Activated naive CD4-positive, alpha-beta T cell treated with anti-CD3 and anti-CD28 coated beads, Interleukin-2, amount 10 ng/mL, durations not matched to agents 7 days and 5 days (primary cell): ENCODE measurements at regions not wholly inside any gene's neighbourhood (a gene's known extent, or its start where the extent isn't known, plus 50 kb on each side); places are given as distances from the start of the nearest gene placed in this dataset.

Experiments
- CTCF ChIA-PET: fragments of 350-600 bp; sonication (Branson Sonifier 250); formaldehyde crosslinking; loops from one replicate; lab custom pipeline; 2021; ENCODE audit warnings: antibody characterized with exemption; lab: Charles Lee
- DNase-seq: peaks from one replicate; pipeline ENCODE4 v3.0.0-alpha.2; 2020
- H3K27ac Mint-ChIP-seq: one replicate; pipeline ENCODE4 v1.8.0; 2021; ENCODE audit warnings: mild to moderate bottlenecking, moderate library complexity, mixed read lengths
- H3K27me3 Mint-ChIP-seq: one replicate; pipeline ENCODE4 v1.8.0; 2021; ENCODE audit warnings: mild to moderate bottlenecking, mixed read lengths
- H3K36me3 Mint-ChIP-seq: one replicate; pipeline ENCODE4 v1.8.0; 2021; ENCODE audit warnings: mixed read lengths
- H3K4me1 Mint-ChIP-seq: one replicate; pipeline ENCODE4 v1.8.0; 2021; ENCODE audit warnings: mixed read lengths
- H3K4me3 Mint-ChIP-seq: one replicate; pipeline ENCODE4 v1.8.0; 2021; ENCODE audit warnings: mild to moderate bottlenecking, moderate library complexity, mixed read lengths
- H3K9me3 Mint-ChIP-seq: one replicate; pipeline ENCODE4 v1.8.0; 2021; ENCODE audit warnings: mixed read lengths

DNA sequence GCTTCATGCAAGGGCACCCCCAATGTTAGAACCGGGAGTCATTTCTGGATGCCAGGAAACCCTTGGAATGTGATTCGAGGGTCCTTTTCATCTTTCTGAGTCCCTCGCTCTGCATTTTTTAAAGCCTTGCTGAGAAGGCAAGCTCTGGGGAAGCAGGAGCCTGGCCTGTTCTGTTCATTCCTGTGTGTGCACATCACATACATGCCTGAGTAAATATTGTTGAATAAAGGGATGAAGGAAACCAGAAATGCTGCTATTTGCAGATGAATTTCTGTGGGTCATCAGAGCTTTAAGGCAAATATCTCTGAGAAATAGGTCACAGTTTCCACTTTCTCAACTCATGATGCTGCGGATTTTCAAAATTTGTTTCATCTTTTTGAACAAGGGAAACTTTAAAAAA, 170.1 kb downstream of the PAH start:
- no peaks in the 10 kb centered on the region for H3K27me3 Mint-ChIP-seq
- no peaks in the 10 kb centered on the region for H3K4me1 Mint-ChIP-seq
- H3K27ac Mint-ChIP-seq: no peak overlapping the region
- no peak for DNase-seq
- H3K36me3 Mint-ChIP-seq: no peaks in the 10 kb centered on the region
- CTCF ChIA-PET: no interaction called here
- H3K4me3 Mint-ChIP-seq: no peak overlapping the region
- H3K9me3 Mint-ChIP-seq: peaks cover 1% of the 10 kb centered on the region

GRCh38 chr12:102745971-102746600, 171.0 kb downstream of the PAH start:
- H3K4me1 Mint-ChIP-seq: no peaks in the 10 kb centered on the region
- CTCF ChIA-PET: interaction anchor here (1.0 kb wide), 1 partner anchor 577 kb away, joined by 3 read pairs; no protein-coding TSS in a partner anchor
- H3K36me3 Mint-ChIP-seq: no peaks in the 10 kb centered on the region
- H3K4me3 Mint-ChIP-seq: no peak overlapping the region
- no peak for DNase-seq
- no peak overlapping the region for H3K27ac Mint-ChIP-seq
- H3K9me3 Mint-ChIP-seq: peaks cover 1% of the 10 kb centered on the region
- no peaks in the 10 kb centered on the region for H3K27me3 Mint-ChIP-seq

GRCh38 chr12:102741196-102741595, 175.8 kb downstream of the PAH start:
- Mint-ChIP-seq H3K36me3 (no peaks in the 10 kb centered on the region), H3K4me3 (no peak overlapping the region), H3K27ac (no peak overlapping the region), H3K27me3 (no peaks in the 10 kb centered on the region), H3K4me1 (no peaks in the 10 kb centered on the region), H3K9me3 (peaks cover 3% of the 10 kb centered on the region)
- CTCF ChIA-PET: interaction anchor here (0.6 to 2.6 kb wide), 4 partner anchors 9 to 802 kb away, joined by 3 to 14 read pairs (median 6); no protein-coding TSS in a partner anchor
- DNase-seq: no peak

GRCh38 chr12:102740141-102740955, 176.7 kb downstream of the PAH start:
- Mint-ChIP-seq H3K27me3 (no peaks in the 10 kb centered on the region), H3K36me3 (no peaks in the 10 kb centered on the region), H3K9me3 (peaks cover 3% of the 10 kb centered on the region), H3K4me1 (no peaks in the 10 kb centered on the region), H3K4me3 (no peak overlapping the region), H3K27ac (no peak overlapping the region)
- CTCF ChIA-PET: interaction anchor here (0.9 to 2.6 kb wide), 8 partner anchors 14 to 804 kb away, joined by 3 to 14 read pairs (median 4); no protein-coding TSS in a partner anchor
- no peak for DNase-seq

- no peaks in the 10 kb centered on the region for H3K4me1 Mint-ChIP-seq
- CTCF ChIA-PET: no interaction called here
- H3K27me3 Mint-ChIP-seq: no peaks in the 10 kb centered on the region
- no peaks in the 10 kb centered on the region for H3K36me3 Mint-ChIP-seq
- no peak for DNase-seq
- H3K4me3 Mint-ChIP-seq: no peak overlapping the region
- H3K27ac Mint-ChIP-seq: no peak overlapping the region
- peaks cover 3% of the 10 kb centered on the region for H3K9me3 Mint-ChIP-seq
These were observed 180.7 kb downstream of the PAH start for GRCh38 chr12:102736328-102736727.

DNA sequence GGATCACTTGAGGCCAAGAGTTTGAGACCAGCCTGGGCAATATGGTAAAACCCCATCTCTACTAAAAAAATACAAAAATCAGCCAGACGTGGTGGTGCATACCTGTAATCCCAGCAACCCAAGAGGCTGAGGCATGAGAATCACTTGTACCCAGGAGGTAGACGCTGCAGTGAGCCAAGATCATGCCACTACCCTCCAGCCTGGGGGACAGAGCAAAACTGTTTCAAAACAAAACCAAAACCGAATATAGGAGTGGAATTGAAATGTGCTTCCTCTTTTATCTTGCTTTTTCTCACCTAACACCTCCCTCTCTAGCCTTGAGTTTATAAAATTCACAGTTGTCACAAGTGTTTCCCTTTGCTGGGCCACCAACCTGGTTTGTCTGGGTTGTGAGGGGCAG, 181.9 kb downstream of the PAH start:
- Mint-ChIP-seq H3K27me3 (no peaks in the 10 kb centered on the region), H3K4me3 (no peak overlapping the region), H3K36me3 (no peaks in the 10 kb centered on the region), H3K9me3 (peaks cover 3% of the 10 kb centered on the region), H3K4me1 (no peaks in the 10 kb centered on the region), H3K27ac (no peak overlapping the region)
- CTCF ChIA-PET: no interaction called here
- DNase-seq: no peak

GRCh38 chr12:102730996-102731395, 186.0 kb downstream of the PAH start:
- H3K27me3 Mint-ChIP-seq: no peaks in the 10 kb centered on the region
- CTCF ChIA-PET: interaction anchor here (0.9 kb wide), 1 partner anchor 10 kb away, joined by 4 read pairs; no protein-coding TSS in a partner anchor
- no peaks in the 10 kb centered on the region for H3K4me1 Mint-ChIP-seq
- no peak for DNase-seq
- H3K9me3 Mint-ChIP-seq: no peaks in the 10 kb centered on the region
- no peak overlapping the region for H3K4me3 Mint-ChIP-seq
- H3K36me3 Mint-ChIP-seq: no peaks in the 10 kb centered on the region
- H3K27ac Mint-ChIP-seq: no peak overlapping the region

GRCh38 chr12:102728506-102729242, 188.4 kb downstream of the PAH start:
- H3K36me3 Mint-ChIP-seq: no peaks in the 10 kb centered on the region
- H3K4me1 Mint-ChIP-seq: no peaks in the 10 kb centered on the region
- no peaks in the 10 kb centered on the region for H3K27me3 Mint-ChIP-seq
- DNase-seq: no peak
- no peaks in the 10 kb centered on the region for H3K9me3 Mint-ChIP-seq
- CTCF ChIA-PET: no interaction called here
- H3K27ac Mint-ChIP-seq: no peak overlapping the region
- no peak overlapping the region for H3K4me3 Mint-ChIP-seq

GRCh38 chr12:102726686-102727085, 190.4 kb downstream of the PAH start:
- CTCF ChIA-PET: no interaction called here
- Mint-ChIP-seq H3K27me3 (no peaks in the 10 kb centered on the region), H3K36me3 (no peaks in the 10 kb centered on the region), H3K4me1 (no peaks in the 10 kb centered on the region), H3K9me3 (no peaks in the 10 kb centered on the region), H3K4me3 (no peak overlapping the region), H3K27ac (no peak overlapping the region)
- DNase-seq: no peak

- Mint-ChIP-seq H3K4me3 (no peak overlapping the region), H3K9me3 (no peaks in the 10 kb centered on the region), H3K4me1 (no peaks in the 10 kb centered on the region), H3K27ac (no peak overlapping the region), H3K27me3 (no peaks in the 10 kb centered on the region), H3K36me3 (no peaks in the 10 kb centered on the region)
- CTCF ChIA-PET: no interaction called here
- no peak for DNase-seq
These were observed 194.9 kb downstream of the PAH start for GRCh38 chr12:102722147-102722546.

GRCh38 chr12:102708108-102708507, 208.9 kb downstream of the PAH start:
- no peaks in the 10 kb centered on the region for H3K4me1 Mint-ChIP-seq
- H3K36me3 Mint-ChIP-seq: no peaks in the 10 kb centered on the region
- no peaks in the 10 kb centered on the region for H3K9me3 Mint-ChIP-seq

DNA sequence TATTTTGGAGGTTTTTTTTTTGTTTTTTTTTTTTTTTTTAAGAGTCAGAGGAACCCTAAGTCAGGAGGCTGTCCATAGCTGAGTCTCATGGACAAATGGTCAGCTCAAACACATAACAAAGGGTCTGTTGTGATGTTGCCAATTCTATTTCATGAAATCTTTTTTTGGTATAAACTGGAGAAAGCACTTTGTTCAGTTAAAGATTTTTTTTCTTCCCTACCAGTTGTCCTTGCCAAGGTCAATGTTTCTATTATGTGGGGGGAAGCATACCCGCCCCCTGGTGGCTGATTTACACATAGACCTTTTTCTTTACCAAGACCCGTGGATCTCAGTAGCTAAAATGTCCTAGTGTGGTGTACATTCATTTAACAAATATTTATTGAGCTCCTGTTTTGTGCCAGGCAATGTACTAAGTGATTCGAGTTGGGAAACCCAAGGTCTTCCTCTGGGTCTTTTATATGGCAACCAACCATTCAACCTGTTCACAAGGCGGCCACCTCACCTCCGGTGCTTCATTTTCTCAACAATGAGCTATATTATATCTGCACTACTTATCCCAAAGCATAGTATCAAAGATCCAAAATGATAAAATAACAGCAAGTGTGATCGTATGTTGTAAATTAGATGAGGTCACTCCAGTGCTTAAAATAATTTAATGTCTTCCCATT, 214.5 kb downstream of the PAH start:
- Mint-ChIP-seq H3K27ac (no peak overlapping the region), H3K4me3 (no peak overlapping the region), H3K36me3 (no peaks in the 10 kb centered on the region), H3K27me3 (no peaks in the 10 kb centered on the region), H3K4me1 (no peaks in the 10 kb centered on the region), H3K9me3 (no peaks in the 10 kb centered on the region)
- CTCF ChIA-PET: interaction anchor here (0.7 to 1.8 kb wide), 5 partner anchors 10 to 533 kb away, joined by 3 to 9 read pairs (median 5); no protein-coding TSS in a partner anchor
- peak; percentile 27 for DNase-seq

More at GRCh38 chr12:102708108-102708507, 208.9 kb downstream of the PAH start:
- DNase-seq: no peak
- Mint-ChIP-seq H3K27me3 (no peaks in the 10 kb centered on the region), H3K4me3 (no peak overlapping the region), H3K27ac (no peak overlapping the region)
- CTCF ChIA-PET: interaction anchor here (1.3 kb wide), 1 partner anchor 611 kb away, joined by 3 read pairs; no protein-coding TSS in a partner anchor

- H3K27me3 Mint-ChIP-seq: no peaks in the 10 kb centered on the region
- H3K9me3 Mint-ChIP-seq: peaks cover 1% of the 10 kb centered on the region
- H3K4me3 Mint-ChIP-seq: no peak overlapping the region
- no peaks in the 10 kb centered on the region for H3K4me1 Mint-ChIP-seq
- DNase-seq: no peak
- H3K36me3 Mint-ChIP-seq: no peaks in the 10 kb centered on the region
- H3K27ac Mint-ChIP-seq: no peak overlapping the region
- CTCF ChIA-PET: no interaction called here
These were observed 215.7 kb upstream of the IGF1 start for GRCh38 chr12:102696045-102696444.

GRCh38 chr12:102694903-102695302, 214.5 kb upstream of the IGF1 start:
- H3K4me3 Mint-ChIP-seq: no peak overlapping the region
- no peak for DNase-seq
- H3K27me3 Mint-ChIP-seq: no peaks in the 10 kb centered on the region
- H3K36me3 Mint-ChIP-seq: no peaks in the 10 kb centered on the region
- no peaks in the 10 kb centered on the region for H3K4me1 Mint-ChIP-seq
- CTCF ChIA-PET: interaction anchor here (1.4 kb wide), 1 partner anchor 45 kb away, joined by 3 read pairs; no protein-coding TSS in a partner anchor
- peaks cover 2% of the 10 kb centered on the region for H3K9me3 Mint-ChIP-seq
- H3K27ac Mint-ChIP-seq: no peak overlapping the region
